NT2/D1 (cell line): ENCODE measurements at regions not wholly inside any gene's neighbourhood (a gene's known extent, or its start where the extent isn't known, plus 50 kb on each side); places are given as distances from the start of the nearest gene placed in this dataset.

Experiments used
- SUZ12 ChIP-seq: IDR thresholded peaks from 2 replicates; pipeline ENCODE4 v1.6.1; 2011; ENCODE audit not compliant: insufficient read length, insufficient read depth; ENCODE audit errors: extremely low read depth
- YY1 ChIP-seq: IDR thresholded peaks from 2 replicates; pipeline ENCODE4 v1.6.1; 2011; ENCODE audit not compliant: insufficient read length, insufficient read depth

DNA sequence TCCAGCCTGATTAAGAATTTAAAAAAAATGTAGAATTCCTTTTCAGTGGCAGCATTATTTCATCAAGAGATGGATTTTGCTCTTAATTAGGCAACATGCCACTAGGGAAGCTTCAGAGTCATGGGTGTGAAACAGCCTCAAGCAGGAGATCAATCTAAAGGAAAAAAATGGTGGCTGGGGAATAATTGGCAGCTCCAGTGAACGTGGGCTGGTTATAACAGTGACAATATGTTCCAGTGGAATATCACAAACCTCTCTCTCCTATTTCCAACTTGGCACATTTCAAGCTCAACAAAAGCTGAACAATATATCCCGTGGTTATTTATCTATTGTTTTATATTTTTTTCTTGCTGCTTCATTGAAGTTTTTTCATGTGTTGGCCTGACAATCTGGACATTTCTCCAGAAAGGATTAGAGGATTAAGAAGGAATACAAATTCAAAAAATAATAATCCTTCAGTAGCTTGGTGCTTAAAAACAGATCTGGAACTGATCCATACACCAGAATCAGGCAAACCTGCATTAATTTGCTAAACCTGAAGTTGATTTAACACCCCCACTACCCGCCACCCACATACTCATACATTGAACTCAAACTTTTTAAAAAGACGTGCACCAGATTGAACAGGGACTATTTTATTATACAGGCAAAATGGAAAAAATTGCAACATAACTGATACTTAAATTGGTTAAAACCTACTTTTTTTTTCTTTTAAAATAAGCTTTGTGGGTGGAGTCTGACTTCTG lies 255.9 kb upstream of the SPRED2 start:
- TF ChIP-seq SUZ12 (no peak), YY1 (no peak)
